D341Med (cell line): ENCODE measurements at regions not wholly inside any gene's neighbourhood (a gene's known extent, or its start where the extent isn't known, plus 50 kb on each side); places are given as distances from the start of the nearest gene placed in this dataset.
"Not testable (repeated sequence)": the region's sequence is repeated elsewhere in the genome, so short reads cannot be mapped to it uniquely, and the experiment has no call there.

Experiments
- DNase-seq: peaks from one replicate; pipeline ENCODE4 v3.0.0; 2012; ENCODE audit warnings: low spot score

GRCh38 chr5:19233573-19233972 lies 754.4 kb downstream of the CDH18 start:
- no peak for DNase-seq

GRCh38 chr5:19235101-19235584 lies 752.9 kb downstream of the CDH18 start:
- no peak for DNase-seq

GRCh38 chr5:19240170-19240569 lies 747.8 kb downstream of the CDH18 start:
- no peak for DNase-seq

- DNase-seq: no peak
Measured at GRCh38 chr5:19241690-19242089, 746.3 kb downstream of the CDH18 start.

GRCh38 chr5:19246191-19246590 lies 741.8 kb downstream of the CDH18 start:
- DNase-seq: not testable (repeated sequence)

- no peak for DNase-seq
Measured at GRCh38 chr5:19247302-19247701, 740.7 kb downstream of the CDH18 start.

GRCh38 chr5:19256036-19256435 lies 732.0 kb downstream of the CDH18 start:
- DNase-seq: no peak

GRCh38 chr5:19258686-19259085 lies 729.3 kb downstream of the CDH18 start:
- no peak for DNase-seq

- no peak for DNase-seq
Measured at GRCh38 chr5:19261879-19262278, 726.1 kb downstream of the CDH18 start.

- no peak for DNase-seq
Measured at GRCh38 chr5:19264821-19265220, 723.2 kb downstream of the CDH18 start.

- DNase-seq: no peak
Measured at GRCh38 chr5:19266791-19267190, 721.2 kb downstream of the CDH18 start.

- DNase-seq: peak; percentile 62
Measured at GRCh38 chr5:19270153-19270552, 717.8 kb downstream of the CDH18 start.

- no peak for DNase-seq
Measured at GRCh38 chr5:19274578-19274977, 713.4 kb downstream of the CDH18 start.

GRCh38 chr5:19285286-19285685 lies 702.7 kb downstream of the CDH18 start:
- no peak for DNase-seq

GRCh38 chr5:19287548-19288277 lies 700.3 kb downstream of the CDH18 start:
- DNase-seq: not testable (repeated sequence)

GRCh38 chr5:19288311-19288710 lies 699.7 kb downstream of the CDH18 start:
- DNase-seq: not testable (repeated sequence)

- no peak for DNase-seq
Measured at GRCh38 chr5:19297934-19298333, 690.1 kb downstream of the CDH18 start.

- DNase-seq: no peak
Measured at GRCh38 chr5:19301271-19301670, 686.7 kb downstream of the CDH18 start.

- no peak for DNase-seq
Measured at GRCh38 chr5:19314840-19315239, 673.2 kb downstream of the CDH18 start.

- no peak for DNase-seq
Measured at GRCh38 chr5:19319252-19319651, 668.7 kb downstream of the CDH18 start.

- no peak for DNase-seq
Measured at GRCh38 chr5:19322716-19323485, 665.1 kb downstream of the CDH18 start.

GRCh38 chr5:19334278-19334677 lies 653.7 kb downstream of the CDH18 start:
- DNase-seq: no peak

GRCh38 chr5:19342942-19343341 lies 645.1 kb downstream of the CDH18 start:
- no peak for DNase-seq
